IMR-90 (cell line): ENCODE measurements at regions not wholly inside any gene's neighbourhood (a gene's known extent, or its start where the extent isn't known, plus 50 kb on each side); places are given as distances from the start of the nearest gene placed in this dataset.

Source experiments
- ATAC-seq: fragments of 200-7000 bp; cut with Tn5 transposase; 2 replicates; pipeline ENCODE4 v1.9.1; 2020; ENCODE audit warnings: low read depth, mild to moderate bottlenecking, moderate library complexity
- BruUV-seq: library from RNA; stranded (reverse); fragments of 400-500 nt; replicated peaks from 2 replicates; lab custom pipeline; 2021; lab: Mats Ljungman, UMichigan
- CTCF ChIA-PET: fragments of 300-600 bp; formaldehyde crosslinking; extraction: SDS; loops from one replicate; lab custom pipeline; 2021; ENCODE audit warnings: antibody characterized with exemption; lab: Yijun Ruan, JAX
- POLR2A ChIA-PET: fragments of 300-600 bp; sonication (Branson Sonifier 250); formaldehyde crosslinking; loops from one replicate; lab custom pipeline; 2022; ENCODE audit warnings: antibody characterized with exemption; ENCODE audit not compliant: unreplicated experiment; lab: Charles Lee
- DNase-seq: peaks from one replicate; pipeline ENCODE4 v3.0.0; 2013
- H2AFZ ChIP-seq: replicated peaks from 2 replicates; pipeline ENCODE3; 2013; ENCODE audit warnings: low read length, mild to moderate bottlenecking; ENCODE audit not compliant: poor library complexity
- H2AK5ac ChIP-seq: 2 replicates; pipeline ENCODE4 v1.6.1; 2013; ENCODE audit warnings: low read depth, low read length, inconsistent platforms
- H2AK9ac ChIP-seq: replicated peaks from 2 replicates; pipeline ENCODE3; 2013; ENCODE audit warnings: mild to moderate bottlenecking, low read depth, low read length, moderate library complexity; ENCODE audit not compliant: poor library complexity
- H2BK120ac ChIP-seq: 2 replicates; pipeline ENCODE4 v1.6.1; 2013; ENCODE audit warnings: low read depth, low read length, inconsistent platforms
- H2BK15ac ChIP-seq: 3 replicates; pipeline ENCODE4 v1.6.1; 2013; ENCODE audit warnings: low read depth, low read length, inconsistent platforms
- H2BK20ac ChIP-seq: 2 replicates; pipeline ENCODE4 v1.6.1; 2013; ENCODE audit warnings: low read depth, mild to moderate bottlenecking, inconsistent platforms, low read length, moderate library complexity
- H2BK5ac ChIP-seq: 2 replicates; pipeline ENCODE4 v1.6.1; 2013; ENCODE audit warnings: mild to moderate bottlenecking, low read depth, low read length, inconsistent platforms; ENCODE audit not compliant: poor library complexity, severe bottlenecking
- H3K14ac ChIP-seq: replicated peaks from 2 replicates; pipeline ENCODE4 v1.6.1; 2013; ENCODE audit warnings: low read depth, low read length, inconsistent platforms
- H3K18ac ChIP-seq: 2 replicates; pipeline ENCODE4 v1.6.1; 2013; ENCODE audit warnings: low read depth, low read length, control low read depth
- H3K23ac ChIP-seq: 2 replicates; pipeline ENCODE4 v1.6.1; 2013; ENCODE audit warnings: low read depth, low read length, inconsistent platforms
- H3K27ac ChIP-seq: 2 replicates; pipeline ENCODE4 v1.5.1; 2013; ENCODE audit warnings: mild to moderate bottlenecking, control low read depth, low read length; ENCODE audit not compliant: insufficient read depth
- H3K27me3 ChIP-seq: 2 replicates; pipeline ENCODE4 v1.6.1; 2013; ENCODE audit warnings: low read length; ENCODE audit not compliant: control insufficient read depth, insufficient read depth
- H3K36me3 ChIP-seq: 2 replicates; pipeline ENCODE4 v1.6.1; 2013; ENCODE audit warnings: low read length, mixed read lengths; ENCODE audit not compliant: control insufficient read depth, insufficient read depth
- H3K4ac ChIP-seq: 2 replicates; pipeline ENCODE4 v1.6.1; 2013; ENCODE audit warnings: low read depth, low read length, inconsistent platforms
- H3K4me1 ChIP-seq: 2 replicates; pipeline ENCODE4 v1.6.1; 2013; ENCODE audit warnings: low read length, mixed read lengths; ENCODE audit not compliant: control insufficient read depth, insufficient read depth
- H3K4me2 ChIP-seq: 2 replicates; pipeline ENCODE4 v1.6.1; 2013; ENCODE audit warnings: low read depth, mild to moderate bottlenecking, control low read depth, low read length, moderate library complexity
- H3K4me3 ChIP-seq: 2 replicates; pipeline ENCODE4 v1.5.1; 2013; ENCODE audit warnings: low read depth, mild to moderate bottlenecking, control low read depth, low read length, moderate library complexity; ENCODE audit not compliant: insufficient read depth
- H3K56ac ChIP-seq: 2 replicates; pipeline ENCODE4 v1.6.1; 2013; ENCODE audit warnings: low read length, inconsistent platforms; ENCODE audit not compliant: insufficient read depth; ENCODE audit errors: extremely low read depth
- H3K79me1 ChIP-seq, 2 experiments: 2 replicates each; pipeline ENCODE4 v1.6.1; 2013; ENCODE audit warnings: low read length in 2 of 2, inconsistent platforms in 1 of 2, low read depth in 1 of 2
- H3K9ac ChIP-seq: 2 replicates; pipeline ENCODE4 v1.6.1; 2013; ENCODE audit warnings: low read depth, low read length, control low read depth
- H3K9me1 ChIP-seq: 2 replicates; pipeline ENCODE4 v1.6.1; 2013; ENCODE audit warnings: low read length, inconsistent platforms; ENCODE audit not compliant: insufficient read depth
- H3K9me3 ChIP-seq: 2 replicates; pipeline ENCODE4 v1.6.1; 2013; ENCODE audit warnings: low read length; ENCODE audit not compliant: control insufficient read depth, insufficient read depth
- H4K20me1 ChIP-seq: 2 replicates; pipeline ENCODE4 v1.6.1; 2013; ENCODE audit warnings: low read length, inconsistent platforms; ENCODE audit not compliant: insufficient read depth
- H4K5ac ChIP-seq: 2 replicates; pipeline ENCODE4 v1.6.1; 2013; ENCODE audit warnings: mild to moderate bottlenecking, low read depth, low read length, control low read depth
- H4K8ac ChIP-seq, 2 experiments: 2 replicates each; pipeline ENCODE4 v1.6.1; 2013; ENCODE audit warnings: low read depth in 2 of 2, low read length in 2 of 2, control low read depth in 1 of 2, inconsistent platforms in 1 of 2
- H4K91ac ChIP-seq: 2 replicates; pipeline ENCODE4 v1.6.1; 2013; ENCODE audit warnings: low read depth, low read length, inconsistent platforms; ENCODE audit not compliant: insufficient read depth
- BHLHE40 ChIP-seq: fragments of 150-350 bp; IDR thresholded peaks from 2 replicates; pipeline ENCODE4 v1.6.1; 2016; ENCODE audit warnings: mild to moderate bottlenecking, low read depth, low read length
- CEBPB ChIP-seq: IDR thresholded peaks from 2 replicates; pipeline ENCODE4 v1.6.1; 2012; ENCODE audit warnings: low read depth, low read length, improper control_type of control experiment
- CHD1 ChIP-seq: IDR thresholded peaks from 2 replicates; pipeline ENCODE4 v1.6.1; 2012; ENCODE audit warnings: low read depth, low read length, improper control_type of control experiment
- CTCF ChIP-seq: conservative IDR thresholded peaks from 2 replicates; pipeline ENCODE4 v1.5.1; 2012; ENCODE audit warnings: mild to moderate bottlenecking, low read depth, low read length, improper control_type of control experiment
- ELK1 ChIP-seq: fragments of 150-350 bp; IDR thresholded peaks from 2 replicates; pipeline ENCODE4 v1.6.1; 2016; ENCODE audit warnings: low read depth, mild to moderate bottlenecking, low read length, moderate library complexity, borderline replicate concordance
- FOS ChIP-seq: fragments of 150-350 bp; IDR thresholded peaks from 2 replicates; pipeline ENCODE4 v1.6.1; 2016; ENCODE audit warnings: low read depth, low read length
- MAFK ChIP-seq: IDR thresholded peaks from 2 replicates; pipeline ENCODE4 v1.6.1; 2012; ENCODE audit warnings: low read depth, low read length, improper control_type of control experiment
- MAZ ChIP-seq: IDR thresholded peaks from 2 replicates; pipeline ENCODE4 v1.6.1; 2012; ENCODE audit warnings: low read depth, mild to moderate bottlenecking, low read length, improper control_type of control experiment, moderate library complexity, borderline replicate concordance
- MXI1 ChIP-seq: IDR thresholded peaks from 2 replicates; pipeline ENCODE4 v1.6.1; 2012; ENCODE audit warnings: low read depth, mild to moderate bottlenecking, low read length, moderate library complexity, borderline replicate concordance
- NFE2L2 ChIP-seq: fragments of 150-350 bp; IDR thresholded peaks from 2 replicates; pipeline ENCODE4 v1.6.1; 2016; ENCODE audit warnings: low read depth, mild to moderate bottlenecking, low read length
- POLR2A ChIP-seq: IDR thresholded peaks from 2 replicates; pipeline ENCODE4 v1.6.1; 2012; ENCODE audit warnings: mild to moderate bottlenecking, low read depth, low read length
- RAD21 ChIP-seq: IDR thresholded peaks from 2 replicates; pipeline ENCODE4 v1.6.1; 2012; ENCODE audit warnings: low read length, improper control_type of control experiment
- RCOR1 ChIP-seq: IDR thresholded peaks from 2 replicates; pipeline ENCODE4 v1.6.1; 2012; ENCODE audit warnings: mild to moderate bottlenecking, low read length, improper control_type of control experiment; ENCODE audit not compliant: insufficient replicate concordance
- RFX5 ChIP-seq: IDR thresholded peaks from 2 replicates; pipeline ENCODE4 v1.8.0; 2012; ENCODE audit warnings: low read depth, mild to moderate bottlenecking, low read length, moderate library complexity
- SMC3 ChIP-seq: fragments of 150-350 bp; IDR thresholded peaks from 2 replicates; pipeline ENCODE4 v1.6.1; 2016; ENCODE audit warnings: low read depth, mild to moderate bottlenecking, antibody characterized with exemption, low read length, moderate library complexity
- USF2 ChIP-seq: fragments of 150-350 bp; IDR thresholded peaks from 2 replicates; pipeline ENCODE4 v1.6.1; 2017; ENCODE audit warnings: mild to moderate bottlenecking, antibody characterized with exemption, low read length, low read depth
- WGBS, 2 experiments: methylation state at CpG; one replicate each; pipeline versions ENCODE4 v1.1.5 to v1.1.7; 2013; ENCODE audit warnings: missing lambda C conversion rate in 2 of 2; ENCODE audit not compliant: insufficient read length in 1 of 2; ENCODE audit errors: extremely low coverage in 2 of 2; 5-methylcytosine and 5-hydroxymethylcytosine counted together
- dilution Hi-C: fragments of 300-500 bp; cut with HindIII; formaldehyde crosslinking; loops from one replicate; pipeline ENCODE4 v1.14.3; 2018; ENCODE audit warnings: low sequenced_read_pairs; ENCODE audit not compliant: unreplicated experiment
- in situ Hi-C: fragments of 300-500 bp; cut with MboI; formaldehyde crosslinking; loops from 3 replicates; pipeline ENCODE4 v1.14.3; 2019; ENCODE audit warnings: low sequenced_read_pairs, inconsistent platforms, mixed read lengths
- intact Hi-C: fragments of 100-400 bp; cut with micrococcal nuclease; formaldehyde crosslinking; loops from 2 replicates; pipeline ENCODE4 v1.10.0; 2022

- CTCF ChIA-PET, result interaction anchor here (0.6 to 1.1 kb wide), 2 partner anchors 13 to 24 kb away, joined by 3 read pairs; no protein-coding TSS in a partner anchor
- in situ Hi-C loops, result no loop called here
Measured at GRCh38 chr10:28946479-28946878, 269.2 kb downstream of the BAMBI start.

More at GRCh38 chr10:28946479-28946878, 269.2 kb downstream of the BAMBI start:
- H2AFZ ChIP-seq, result no peak overlapping the region
- peak overlapping the region; percentile 73 for H2BK5ac ChIP-seq
- H3K27ac ChIP-seq, result no peak overlapping the region
- H3K4me3 ChIP-seq, result no peak overlapping the region
- H3K79me1 ChIP-seq, result no peaks in the 10 kb centered on the region
- H3K14ac ChIP-seq, result no peak overlapping the region
- no peak overlapping the region for H4K91ac ChIP-seq
- no peaks in the 10 kb centered on the region for H4K20me1 ChIP-seq
- H3K56ac ChIP-seq, result no peak overlapping the region
- dilution Hi-C loops (no loop called here), intact Hi-C loops (no loop called here)
- H3K18ac ChIP-seq, result peak overlapping the region; percentile 13; the same call in 1 of the 2 replicates
- ATAC-seq (peak; percentile 78), DNase-seq (peak; percentile 79)
- H3K27me3 ChIP-seq, result no peaks in the 10 kb centered on the region
- peak overlapping the region; percentile 4; the same call in 1 of the 2 replicates for H4K5ac ChIP-seq
- H2AK5ac ChIP-seq, result no peak overlapping the region
- H2AK9ac ChIP-seq, result no peak overlapping the region
- no peak overlapping the region for H3K23ac ChIP-seq
- 0 out of 2 replicates have a peak overlapping the region, but pooled peaks have one; percentile 34 for H3K4ac ChIP-seq
- TF ChIP-seq ELK1 (no peak), MAZ (no peak), POLR2A (no peak), SMC3 (no peak), BHLHE40 (no peak), MAFK (no peak), MXI1 (no peak), CHD1 (no peak), FOS (no peak), RFX5 (no peak), USF2 (no peak), RCOR1 (no peak), CTCF (no peak), CEBPB (no peak), NFE2L2 (no peak), RAD21 (no peak)
- no peaks in the 10 kb centered on the region for H3K36me3 ChIP-seq
- H3K4me1 ChIP-seq, result peaks cover 3% of the 10 kb centered on the region
- no peak overlapping the region for H2BK15ac ChIP-seq
- no TSS peak for BruUV-seq
- WGBS, 2 experiments, result no CpG with 5 or more reads among the region's 2 CpGs
- H3K9me3 ChIP-seq, result no peaks in the 10 kb centered on the region; the same call in 1 of the 2 replicates
- peak overlapping the region; percentile 41; the same call in 1 of the 2 replicates for H3K4me2 ChIP-seq
- H3K9ac ChIP-seq, result no peak overlapping the region
- peak overlapping the region; percentile 80 for H2BK20ac ChIP-seq
- H3K9me1 ChIP-seq, result peaks cover 4% of the 10 kb centered on the region; the same call in 1 of the 2 replicates
- POLR2A ChIA-PET, result interaction anchor here (0.6 kb wide), 1 partner anchor 644 kb away, joined by 3 read pairs; the partner anchor contains the start of gene MPP7
- peak overlapping the region; percentile 41 for H2BK120ac ChIP-seq
- no peak overlapping the region for H4K8ac ChIP-seq
